HS-5 (cell line): ENCODE measurements at regions not wholly inside any gene's neighbourhood (a gene's known extent, or its start where the extent isn't known, plus 50 kb on each side); places are given as distances from the start of the nearest gene placed in this dataset.
"Not testable (repeated sequence)": the region's sequence is repeated elsewhere in the genome, so short reads cannot be mapped to it uniquely, and the experiment has no call there.

Source experiments
- DNase-seq: peaks from one replicate; pipeline ENCODE4 v3.0.0-alpha.2; 2012; ENCODE audit warnings: low read depth

DNA sequence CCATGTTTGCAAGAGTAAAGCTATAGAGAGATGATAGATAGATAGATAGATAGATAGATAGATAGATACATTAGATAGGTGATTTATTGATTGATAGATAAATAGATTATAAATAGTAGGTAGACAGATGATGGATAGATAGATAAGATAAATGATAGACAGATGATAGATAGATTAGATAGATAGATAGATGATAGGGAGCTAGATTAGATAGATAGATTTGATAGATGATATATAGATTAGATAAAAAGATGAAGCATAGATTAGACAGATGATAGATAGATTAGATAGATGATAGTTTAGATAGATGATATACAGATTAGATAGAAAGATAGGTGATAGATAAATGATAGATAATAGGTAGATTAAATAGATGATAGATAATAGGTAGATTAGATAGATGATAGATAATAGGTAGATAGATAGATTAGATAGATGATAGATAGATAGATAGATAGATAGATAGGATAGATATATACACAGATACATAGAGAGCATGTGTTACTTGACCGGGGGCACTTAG is 243.3 kb upstream of the FOXK1 start:
- no peak for DNase-seq

DNA sequence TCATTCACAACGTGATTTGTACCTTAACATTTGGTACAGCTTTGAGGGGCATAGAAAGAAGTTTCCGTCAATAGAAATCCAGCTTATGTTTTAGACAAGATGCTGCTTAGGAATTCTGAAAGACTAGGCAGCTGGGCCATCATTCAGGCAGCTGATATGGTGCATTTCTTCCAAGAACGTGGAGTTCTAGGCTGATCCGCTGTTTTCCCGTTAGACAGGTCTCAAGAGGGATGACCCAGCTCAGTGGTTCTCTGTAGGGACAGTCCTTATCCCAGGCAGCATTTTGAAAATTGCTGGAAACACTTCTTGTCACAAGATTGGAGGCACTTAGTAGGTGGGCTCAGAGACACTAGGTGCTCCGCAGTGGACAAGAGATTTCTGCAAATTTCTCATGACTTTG is 242.7 kb upstream of the FOXK1 start:
- DNase-seq: no peak

DNA sequence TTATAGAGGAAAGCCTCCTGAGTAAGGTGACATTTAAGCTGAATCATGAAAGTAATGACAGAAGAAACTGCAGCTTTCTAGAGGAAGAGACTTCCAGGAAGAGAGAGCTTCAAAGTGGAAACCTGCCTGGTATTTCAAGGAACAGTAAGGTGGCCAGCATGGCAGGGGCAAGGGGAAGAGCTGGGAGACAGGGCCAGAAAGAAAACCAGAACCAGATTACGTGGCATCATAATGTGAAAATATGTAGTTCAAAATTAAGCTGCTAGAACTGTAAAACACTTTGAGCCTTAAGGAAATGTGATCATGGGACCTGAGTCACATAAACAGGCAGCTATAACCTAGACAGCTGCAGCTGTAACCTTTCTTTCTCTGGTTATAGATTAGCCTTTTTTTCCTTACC is 238.0 kb upstream of the FOXK1 start:
- DNase-seq: no peak

DNA sequence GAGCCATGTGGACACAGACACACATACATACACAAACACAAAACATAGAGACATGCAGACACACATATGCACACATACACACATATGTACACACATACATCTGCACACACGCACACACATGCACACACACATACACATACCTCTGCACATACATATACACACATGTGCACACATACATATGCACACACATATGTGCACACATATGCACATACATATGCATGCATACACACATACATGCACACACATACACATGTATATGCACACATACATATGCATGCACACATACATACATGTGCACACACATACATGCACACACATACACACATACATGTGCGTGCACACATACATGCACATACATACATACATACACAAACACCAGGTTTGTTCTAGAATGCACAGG is 236.3 kb upstream of the FOXK1 start:
- no peak for DNase-seq

DNA sequence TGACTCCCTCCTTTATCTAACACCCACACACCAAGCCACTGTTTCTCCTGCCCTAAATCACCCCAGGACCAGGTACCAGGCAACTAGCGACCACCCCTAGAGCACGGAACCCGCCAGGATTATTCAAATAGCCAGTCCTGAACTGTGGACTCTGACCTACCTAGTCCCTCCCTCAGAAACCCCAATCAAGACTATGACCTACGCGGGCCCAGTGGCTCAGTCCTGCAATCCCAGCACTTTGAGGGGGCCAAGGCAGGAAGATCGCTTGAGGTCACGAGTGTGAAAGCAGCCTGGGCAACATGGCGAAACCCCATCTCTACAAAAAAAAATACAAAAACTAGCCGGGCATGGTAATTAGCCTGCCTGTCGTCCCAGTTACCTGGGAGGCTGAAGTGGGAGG is 232.8 kb upstream of the FOXK1 start:
- DNase-seq: no peak

DNA sequence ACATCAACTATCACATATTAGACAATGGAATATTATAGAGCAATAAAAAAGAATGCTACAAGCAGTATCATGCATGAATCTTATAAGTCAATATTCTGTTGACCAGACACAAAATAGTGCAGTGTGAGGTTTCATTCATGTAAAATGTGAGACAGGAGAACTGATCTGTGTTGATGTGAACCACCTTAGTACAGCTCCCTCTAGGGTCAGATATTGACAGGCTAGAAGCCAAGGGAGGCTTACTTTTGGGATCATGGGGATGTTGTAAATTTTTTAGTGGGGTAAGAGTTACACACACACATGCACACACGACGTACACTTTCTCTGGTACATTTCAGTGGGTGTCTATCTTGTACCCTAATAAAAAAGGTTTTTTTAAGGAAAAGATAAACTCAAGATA is 231.6 kb upstream of the FOXK1 start:
- no peak for DNase-seq

DNA sequence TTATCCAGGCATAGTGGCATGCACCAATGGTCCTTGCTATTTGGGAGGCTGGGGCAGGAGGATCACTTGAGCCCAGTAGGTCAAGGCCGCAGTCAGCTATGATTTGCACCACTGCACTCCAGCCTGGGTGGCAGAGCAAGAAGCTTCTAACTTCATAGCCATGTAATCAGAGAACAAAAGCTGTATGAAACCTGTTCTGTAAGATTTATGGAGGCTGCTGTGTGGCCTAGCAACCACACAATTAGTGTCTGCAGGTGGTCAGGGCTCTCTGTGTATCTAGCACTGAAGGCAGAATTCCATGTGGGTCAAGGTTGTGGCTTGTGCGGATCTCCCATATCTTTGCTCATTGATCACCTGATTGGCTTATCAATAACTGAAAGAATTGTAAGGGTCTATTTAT is 221.5 kb upstream of the FOXK1 start:
- DNase-seq: no peak

DNA sequence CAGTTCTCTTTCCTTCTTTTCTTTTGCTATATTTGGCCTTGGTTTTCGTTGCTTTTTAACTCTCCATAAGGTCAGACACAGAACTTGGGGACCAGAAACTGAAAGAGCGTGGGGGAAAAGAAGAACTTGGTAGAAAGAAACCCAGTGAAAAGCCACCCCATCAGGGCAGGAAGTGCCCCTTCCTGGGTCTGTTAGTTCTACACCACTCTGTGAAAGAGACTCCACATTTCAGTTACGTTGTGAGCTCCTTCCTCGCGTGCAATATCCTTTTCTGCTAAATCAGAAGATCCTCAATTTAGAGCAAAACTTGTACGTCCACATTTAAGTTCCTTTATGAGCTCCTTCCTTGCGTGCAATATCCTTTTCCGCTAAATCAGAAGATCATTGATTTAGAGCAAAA is 220.6 kb upstream of the FOXK1 start:
- DNase-seq: no peak

DNA sequence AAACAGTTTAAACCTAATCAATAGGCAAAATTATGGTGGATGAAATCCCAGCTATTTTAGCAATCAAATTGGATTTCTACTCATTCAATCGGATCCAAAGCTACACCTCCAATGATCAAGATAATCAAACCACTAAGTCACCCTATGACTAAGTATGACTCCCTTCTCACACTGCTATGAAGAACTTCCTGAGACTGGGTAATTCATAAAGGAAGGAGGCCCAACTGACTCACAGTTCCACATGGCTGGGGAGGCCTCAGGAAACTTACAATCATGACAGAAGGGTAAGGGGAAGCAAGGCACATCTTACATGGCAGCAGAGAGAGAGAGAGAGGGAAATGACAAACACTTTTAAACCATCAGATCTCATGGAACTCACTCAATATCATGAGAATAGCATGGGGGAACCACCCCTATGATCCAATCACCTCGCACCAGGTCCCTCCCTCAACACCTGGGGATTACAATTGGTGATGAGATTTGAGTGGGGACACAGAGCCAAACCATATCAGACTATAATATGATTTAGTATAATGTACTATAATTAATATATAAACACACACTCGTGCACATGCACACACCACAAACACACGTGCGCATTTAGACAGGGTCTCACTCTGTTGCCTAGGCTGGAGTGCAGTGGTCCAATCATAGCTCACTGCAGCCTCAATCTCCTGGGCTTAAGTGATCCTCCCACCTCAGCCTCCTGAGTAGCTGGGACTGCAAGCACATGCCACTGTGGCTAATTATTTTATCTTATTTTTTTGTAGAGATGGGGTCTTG is 213.6 kb upstream of the FOXK1 start:
- DNase-seq: no peak

DNA sequence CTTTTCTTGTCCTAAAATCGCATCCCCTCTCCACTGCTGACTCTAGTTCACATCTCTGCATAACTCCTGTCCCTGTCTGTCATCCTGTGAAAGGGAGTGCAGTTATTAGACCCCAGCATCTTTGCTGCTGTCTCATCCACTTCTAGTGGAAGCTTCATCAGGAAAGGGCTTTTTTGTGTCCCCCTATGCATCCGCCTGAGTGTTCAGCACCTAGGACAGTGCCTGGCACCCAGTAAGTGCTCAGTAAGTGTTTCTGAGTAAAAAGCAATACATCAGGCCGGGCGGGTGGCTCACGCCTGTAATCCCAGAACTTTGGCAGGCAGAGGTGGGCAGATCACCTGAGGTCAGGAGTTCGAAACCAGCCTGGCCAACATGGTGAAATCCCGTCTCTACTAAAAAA is 211.8 kb upstream of the FOXK1 start:
- no peak for DNase-seq

DNA sequence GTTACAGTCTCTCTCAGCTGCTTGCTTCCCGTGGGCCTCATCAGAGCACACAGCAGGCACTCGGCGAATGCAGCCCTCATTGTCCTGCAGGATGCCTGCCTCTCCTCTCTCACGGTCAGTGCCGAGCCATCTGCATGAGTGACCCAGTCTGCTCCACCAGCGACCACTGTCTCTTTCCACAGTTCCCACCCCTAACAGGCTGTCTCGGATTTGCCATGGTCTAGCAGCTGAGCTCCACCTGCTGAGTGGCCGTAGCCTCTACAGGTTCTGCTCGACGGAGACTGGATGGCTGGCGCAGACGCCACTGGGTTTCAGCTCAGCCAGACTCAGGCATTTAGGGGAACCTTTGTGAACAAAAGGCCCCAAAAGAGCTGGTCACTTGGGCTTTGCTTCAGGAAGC is 209.4 kb upstream of the FOXK1 start:
- no peak for DNase-seq

DNA sequence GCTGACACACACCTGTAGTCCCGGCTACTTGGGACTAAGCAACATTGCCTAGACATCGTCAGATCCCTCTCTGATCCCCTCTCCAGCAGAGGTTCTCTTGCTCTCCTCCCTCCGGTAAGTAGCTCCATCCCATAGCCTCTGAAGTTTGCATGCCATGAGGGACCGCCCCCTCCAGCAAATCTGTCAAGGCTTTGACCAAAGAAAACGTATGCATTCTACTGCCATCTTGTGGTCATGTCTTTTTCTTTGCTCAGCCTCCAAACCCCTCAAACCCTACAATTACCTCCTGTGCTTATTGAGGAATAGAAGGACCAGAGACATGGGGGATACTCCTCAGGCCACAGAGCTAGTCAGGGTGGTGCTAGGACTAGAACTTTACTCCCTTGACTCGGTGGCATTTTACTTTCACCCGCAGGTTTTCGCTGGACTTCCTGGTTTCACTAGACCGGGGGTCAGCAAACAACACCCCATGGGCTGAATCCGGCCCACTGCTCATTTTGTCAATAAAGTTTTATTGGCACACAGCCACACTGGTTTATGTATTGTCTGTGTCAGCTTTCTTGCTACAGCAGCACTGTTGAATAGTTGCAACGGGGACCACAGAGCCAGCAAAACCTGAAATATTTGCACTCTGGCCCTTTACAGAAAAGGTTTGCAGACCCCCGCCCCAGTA is 202.6 kb upstream of the FOXK1 start:
- peak; percentile 32 for DNase-seq

DNA sequence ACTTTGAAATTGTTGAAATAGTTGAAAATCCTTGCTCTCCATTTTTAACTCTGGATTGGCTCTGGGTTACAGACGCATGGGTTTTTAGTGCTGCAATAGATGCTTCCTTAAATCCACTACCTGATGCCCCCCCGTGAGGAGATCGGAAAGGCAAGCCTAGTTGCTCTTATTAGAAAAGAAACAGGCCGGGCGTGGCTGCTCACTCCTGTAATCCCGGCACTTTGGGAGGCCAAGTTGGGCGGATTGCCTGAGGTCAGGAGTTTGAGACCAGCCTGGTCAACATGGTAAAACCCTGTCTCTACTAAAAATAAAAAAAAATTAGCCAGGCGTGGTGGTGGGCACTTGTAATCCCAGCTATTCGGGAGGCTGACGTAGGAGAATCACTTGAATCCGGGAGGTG is 202.0 kb upstream of the FOXK1 start:
- not testable (repeated sequence) for DNase-seq

DNA sequence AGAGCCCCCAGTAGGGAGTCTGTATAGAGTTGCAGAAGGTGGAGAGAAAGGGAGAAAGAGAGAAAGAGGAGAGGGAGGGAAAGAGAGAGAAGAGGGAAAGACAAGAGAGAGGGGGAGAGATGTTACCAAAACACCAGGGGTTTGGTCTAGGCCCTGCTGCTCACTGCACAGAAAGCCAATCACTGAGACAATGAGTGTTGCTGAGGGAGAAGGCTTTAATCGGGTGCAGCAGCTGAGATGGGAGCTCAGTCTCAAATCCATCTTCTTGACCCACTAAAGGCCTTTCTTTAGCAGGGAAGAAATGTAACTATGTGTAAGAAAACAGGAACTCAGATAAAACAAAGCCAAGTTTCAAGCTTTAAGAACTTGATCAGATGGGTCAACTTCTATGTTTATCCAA is 198.2 kb upstream of the FOXK1 start:
- no peak for DNase-seq

DNA sequence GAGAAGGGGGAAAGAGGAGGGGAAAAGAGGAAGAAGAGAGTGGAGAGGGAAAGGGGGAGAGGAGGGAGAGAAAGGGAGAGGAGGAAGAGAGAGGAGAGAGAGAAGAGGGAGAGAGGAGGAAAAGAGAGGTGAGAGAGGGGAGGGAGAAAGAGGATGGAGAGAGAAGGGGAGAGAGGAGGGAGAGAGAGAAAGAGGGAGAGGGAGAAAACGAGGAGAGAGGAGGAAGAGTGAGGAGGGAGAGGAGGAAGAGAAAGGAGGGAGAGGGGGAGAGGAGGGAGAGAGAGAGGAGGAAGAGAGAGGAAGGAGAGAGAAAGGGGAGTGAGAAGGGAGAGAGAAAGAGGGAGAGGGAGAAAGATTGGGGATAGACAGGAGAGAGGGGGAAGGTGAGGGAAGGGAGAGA is 197.6 kb upstream of the FOXK1 start:
- no peak for DNase-seq

DNA sequence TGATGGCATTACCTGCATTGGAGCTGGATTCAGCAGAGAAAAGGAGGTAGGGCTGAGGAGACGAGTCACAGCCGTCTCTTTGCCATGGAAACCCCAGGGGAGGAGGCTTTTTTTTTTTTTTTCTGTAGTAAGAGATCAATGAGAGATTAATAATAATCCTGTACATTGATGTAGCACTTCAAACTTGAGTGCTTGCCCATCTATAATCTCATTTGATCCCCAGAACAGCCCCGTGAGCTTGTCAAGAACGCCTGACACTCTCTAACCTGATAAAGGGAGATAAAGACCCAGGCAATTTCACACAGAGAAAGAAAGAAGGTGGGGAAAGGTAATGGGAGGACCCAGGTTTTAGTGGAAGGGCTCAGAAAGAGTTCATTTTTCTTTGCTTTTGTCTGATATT is 195.2 kb upstream of the FOXK1 start:
- no peak for DNase-seq

DNA sequence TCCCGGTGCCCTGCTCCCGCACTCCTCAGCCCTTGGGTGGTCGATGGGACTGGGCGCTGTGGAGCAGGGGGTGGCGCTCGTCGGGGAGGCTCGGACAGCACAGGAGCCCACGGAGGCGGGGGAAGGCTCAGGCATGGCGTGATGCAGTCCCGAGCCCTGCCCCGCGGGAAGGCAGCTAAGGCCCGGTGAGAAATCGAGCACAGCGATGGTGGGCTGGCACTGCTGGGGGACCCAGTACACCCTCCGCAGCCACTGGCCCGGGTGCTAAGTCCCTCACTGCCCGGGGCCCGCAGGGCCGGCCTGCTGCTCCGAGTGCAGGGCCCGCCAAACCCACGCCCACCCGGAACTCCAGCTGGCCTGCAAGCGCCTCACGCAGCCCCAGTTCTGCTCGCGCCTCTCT is 185.2 kb upstream of the FOXK1 start:
- DNase-seq: not testable (repeated sequence)

DNA sequence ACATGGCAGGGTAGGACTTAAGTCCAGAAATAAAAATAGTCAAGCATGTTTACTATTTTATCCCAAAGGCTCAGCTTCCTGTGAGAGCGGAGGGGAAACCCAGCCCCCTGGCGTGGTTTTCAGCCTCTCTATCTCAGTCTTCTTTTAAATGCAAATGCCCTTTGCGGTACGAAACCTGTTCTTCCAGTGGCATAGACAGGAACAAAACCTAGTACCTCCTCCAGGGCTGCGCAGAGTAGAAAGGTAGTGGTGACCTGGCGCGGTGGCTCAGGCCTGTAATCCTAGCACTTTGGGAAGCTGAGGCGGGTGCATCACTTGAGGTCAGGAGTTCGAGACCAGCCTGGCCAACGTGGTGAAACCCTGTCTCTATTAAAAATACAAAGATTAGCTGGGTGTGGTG is 181.3 kb upstream of the FOXK1 start:
- DNase-seq: no peak

DNA sequence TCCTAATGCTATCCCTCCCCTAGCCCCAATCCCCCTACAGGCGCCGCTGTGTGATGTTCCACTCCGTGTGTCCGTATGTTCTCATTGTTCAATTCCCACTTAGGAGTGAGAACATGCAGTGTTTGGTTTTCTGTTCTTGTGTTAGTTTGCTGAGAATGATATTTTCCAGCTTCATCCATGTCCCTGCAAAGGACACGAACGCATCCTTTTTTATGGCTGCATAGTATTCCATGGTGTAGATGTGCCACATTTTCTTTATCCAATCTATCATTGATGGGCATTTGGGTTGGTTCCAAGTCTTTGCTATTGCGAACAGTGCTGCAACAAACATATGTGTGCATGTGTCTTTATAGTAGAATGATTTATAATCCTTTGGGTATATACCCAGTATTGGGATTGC is 174.2 kb upstream of the FOXK1 start:
- DNase-seq: not testable (repeated sequence)

DNA sequence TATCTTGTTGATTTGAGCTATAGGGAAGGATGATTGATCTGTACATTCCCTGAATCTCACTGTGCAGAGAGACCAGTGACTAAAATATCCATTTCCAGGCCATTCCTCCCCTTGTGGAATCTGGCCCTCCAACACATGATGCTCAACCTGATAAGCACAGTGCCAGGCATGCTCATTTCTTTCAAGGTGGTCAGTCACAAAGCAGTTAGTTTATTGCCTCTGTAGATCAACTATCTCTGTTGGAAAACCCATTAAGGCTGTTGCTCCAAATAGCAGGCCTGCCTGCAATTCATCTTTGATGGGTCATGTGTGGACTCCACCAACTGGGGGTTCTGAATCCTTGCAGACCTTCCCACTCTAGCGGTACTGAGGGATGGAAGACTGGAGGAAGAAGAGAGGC is 168.6 kb upstream of the FOXK1 start:
- no peak for DNase-seq

DNA sequence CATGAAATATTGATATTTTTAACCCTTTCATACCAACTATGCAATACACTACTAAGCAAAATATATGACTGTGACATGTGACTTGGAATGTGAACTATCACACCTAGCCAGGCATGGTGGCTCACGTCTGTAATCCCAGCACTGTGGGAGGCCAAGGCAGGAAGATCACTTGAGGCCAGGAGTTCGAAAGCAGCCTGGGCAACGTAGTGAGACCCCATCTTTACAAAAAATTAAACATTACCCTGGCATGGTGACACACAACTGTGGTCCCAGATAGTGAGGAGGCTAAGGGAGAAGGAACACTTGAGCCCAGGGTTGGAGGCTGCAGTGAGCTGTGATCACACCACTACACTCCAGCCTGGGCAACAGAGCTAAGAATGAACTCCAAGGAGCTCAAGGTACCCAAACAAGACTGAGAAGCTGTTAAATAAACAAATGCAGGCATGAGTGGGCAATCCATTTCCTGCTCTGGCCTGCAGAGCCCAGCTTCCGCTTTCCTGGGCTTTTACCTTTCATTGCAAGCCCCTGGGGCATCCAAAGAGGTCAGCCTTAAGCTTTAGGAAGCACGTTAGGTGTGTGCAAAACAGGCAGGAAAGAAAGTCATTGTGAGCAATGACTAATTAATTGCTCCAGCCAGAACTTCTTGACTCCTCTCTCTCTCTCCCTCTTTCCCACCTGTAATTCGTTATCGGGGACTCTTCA is 162.1 kb upstream of the FOXK1 start:
- no peak for DNase-seq

DNA sequence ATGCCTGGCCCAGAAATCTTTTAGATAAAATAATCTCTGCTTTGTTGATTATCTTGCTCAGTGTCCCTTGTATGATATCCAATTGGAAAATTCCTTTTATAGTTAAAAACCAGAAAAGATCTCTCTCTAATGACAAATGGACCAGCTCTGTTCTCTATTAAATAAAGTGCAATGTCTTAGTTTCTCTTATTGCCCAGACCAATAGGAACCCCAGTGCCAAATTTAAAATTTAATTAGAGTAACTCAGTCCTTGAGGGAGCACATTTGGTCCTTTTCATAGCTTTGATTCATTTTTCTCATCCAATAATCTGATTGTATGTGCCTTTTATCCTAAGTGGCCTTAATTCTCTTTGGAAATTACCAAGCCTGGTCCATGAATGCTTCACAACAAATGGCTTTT is 158.9 kb upstream of the FOXK1 start:
- no peak for DNase-seq

DNA sequence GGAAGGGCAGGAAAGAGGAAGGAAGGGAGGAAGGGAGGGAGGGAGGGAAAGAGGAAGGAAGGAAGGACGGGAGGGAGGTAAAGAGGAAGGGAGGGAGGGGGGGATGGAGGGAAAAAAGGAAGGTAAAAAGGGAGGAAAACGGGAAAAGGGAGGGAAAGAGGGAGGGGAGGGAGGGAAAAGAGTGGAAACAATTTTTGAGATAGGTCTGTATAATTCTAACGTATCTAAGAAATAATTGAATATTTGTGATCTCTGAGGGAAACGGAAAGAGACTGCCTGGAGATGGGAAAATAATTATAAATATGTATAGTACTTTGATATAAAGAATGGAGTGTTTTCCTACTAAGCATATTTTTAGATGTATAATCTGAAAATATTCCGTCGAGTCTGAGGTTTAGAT is 158.2 kb upstream of the FOXK1 start:
- DNase-seq: no peak
